HEK293 (cell line): ENCODE measurements at regions not wholly inside any gene's neighbourhood (a gene's known extent, or its start where the extent isn't known, plus 50 kb on each side); places are given as distances from the start of the nearest gene placed in this dataset.
"Not testable (repeated sequence)": the region's sequence is repeated elsewhere in the genome, so short reads cannot be mapped to it uniquely, and the experiment has no call there.

ENCODE experiments used
- ATF2 ChIP-seq: fragments of 450-650 bp; formaldehyde crosslinking; IDR thresholded peaks from 2 replicates; pipeline ENCODE4 v1.5.1; 2016; ENCODE audit warnings: missing biosample characterization, missing genetic modification characterization, low read depth
- CTCF ChIP-seq: fragments of 450-650 bp; formaldehyde crosslinking; IDR thresholded peaks from 2 replicates; pipeline ENCODE4 v1.5.1; 2016; ENCODE audit warnings: missing biosample characterization, missing genetic modification characterization
- KLF10 ChIP-seq: fragments of 450-650 bp; IDR thresholded peaks from 2 replicates; pipeline ENCODE4 v1.5.1; 2018; ENCODE audit warnings: missing biosample characterization, mild to moderate bottlenecking, missing genetic modification characterization
- TCF7L2 ChIP-seq: IDR thresholded peaks from 2 replicates; pipeline ENCODE4 v1.6.1; 2011; ENCODE audit warnings: low read depth, mild to moderate bottlenecking, inconsistent platforms, low read length, moderate library complexity, borderline replicate concordance
- ZNF133 ChIP-seq: fragments of 450-650 bp; formaldehyde crosslinking; IDR thresholded peaks from 2 replicates; pipeline ENCODE4 v1.5.1; 2016; ENCODE audit warnings: missing biosample characterization, missing genetic modification characterization
- ZNF16 ChIP-seq: fragments of 450-650 bp; formaldehyde crosslinking; IDR thresholded peaks from 2 replicates; pipeline ENCODE4 v1.5.1; 2016; ENCODE audit warnings: low read depth, missing biosample characterization, missing genetic modification characterization
- ZNF24 ChIP-seq: fragments of 450-650 bp; formaldehyde crosslinking; IDR thresholded peaks from 2 replicates; pipeline ENCODE4 v1.5.1; 2016; ENCODE audit warnings: missing biosample characterization, missing genetic modification characterization
- ZSCAN18 ChIP-seq: fragments of 450-650 bp; formaldehyde crosslinking; IDR thresholded peaks from 2 replicates; pipeline ENCODE4 v1.5.1; 2016; ENCODE audit warnings: missing biosample characterization, missing genetic modification characterization
- ZSCAN5A ChIP-seq: fragments of 450-650 bp; formaldehyde crosslinking; IDR thresholded peaks from 2 replicates; pipeline ENCODE4 v1.5.1; 2016; ENCODE audit warnings: missing biosample characterization, missing genetic modification characterization

- not testable (repeated sequence) for TF ChIP-seq ZNF16; ZNF24 (tag by site-specific recombination); ATF2 (tag by site-specific recombination); KLF10 (tag by site-specific recombination); ZSCAN18; ZNF133 (tag by site-specific recombination); ZSCAN5A (tag by site-specific recombination); CTCF (tag by site-specific recombination); TCF7L2
Observed at GRCh38 chr16:33770478-33770877, 311.1 kb downstream of the TP53TG3F start.
